ENCODE measurements at regions not wholly inside any gene's neighbourhood (a gene's known extent, or its start where the extent isn't known, plus 50 kb on each side); places are given as distances from the start of the nearest gene placed in this dataset.

DNA sequence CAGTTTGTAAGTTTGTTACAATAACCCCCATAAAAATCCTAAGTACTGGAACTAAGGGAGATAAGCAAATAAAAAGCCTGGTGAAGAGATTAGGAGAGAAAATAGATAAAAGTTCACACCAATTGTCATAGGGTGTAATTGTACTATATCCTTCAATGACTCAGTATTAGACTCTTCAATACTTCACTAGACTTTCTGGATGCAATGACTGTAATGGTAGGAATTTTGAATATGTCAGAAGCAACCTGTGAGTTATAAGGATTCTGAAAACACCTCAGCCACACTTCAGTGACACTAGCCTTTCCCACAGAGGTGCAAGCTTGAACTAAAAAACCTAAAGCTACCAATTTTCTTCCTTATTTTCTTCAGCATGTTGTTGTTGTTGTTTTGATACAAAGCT lies 147.9 kb downstream of the PTGER3 start:
- CTCF ChIA-PET = no interaction called here
- no peaks in the 10 kb centered on the region for H3K4me1 Mint-ChIP-seq

DNA sequence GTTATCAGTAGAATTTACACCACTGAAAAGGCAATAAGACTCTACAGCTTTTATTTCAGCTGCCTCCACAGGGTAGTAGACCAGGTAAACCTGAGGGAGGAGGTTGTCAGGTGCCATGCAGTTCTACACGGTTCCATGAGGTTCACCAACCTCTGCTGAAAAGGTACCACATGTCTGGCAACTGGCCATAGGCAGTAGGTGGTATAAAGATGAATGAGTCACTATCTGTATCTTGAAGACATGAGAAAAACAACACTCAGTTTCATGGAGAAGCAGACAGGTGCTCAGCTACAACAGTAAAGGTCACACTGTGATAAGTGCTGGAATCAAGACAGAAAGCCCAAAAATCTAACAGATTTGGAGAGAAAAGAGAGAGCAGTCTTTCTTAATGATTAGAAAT lies 145.4 kb downstream of the PTGER3 start:
- no peaks in the 10 kb centered on the region for H3K4me1 Mint-ChIP-seq
- H3K27ac Mint-ChIP-seq = no peak overlapping the region
- CTCF ChIA-PET = no interaction called here
- no peaks in the 10 kb centered on the region for H3K36me3 Mint-ChIP-seq
- DNase-seq = no peak
- H3K4me3 Mint-ChIP-seq = no peak overlapping the region
- no peaks in the 10 kb centered on the region for H3K9me3 Mint-ChIP-seq
- H3K27me3 Mint-ChIP-seq = no peaks in the 10 kb centered on the region

More for the DNA sequence above, 147.9 kb downstream of the PTGER3 start:
- Mint-ChIP-seq H3K27me3 (no peaks in the 10 kb centered on the region), H3K9me3 (no peaks in the 10 kb centered on the region), H3K4me3 (no peak overlapping the region), H3K27ac (no peak overlapping the region), H3K36me3 (no peaks in the 10 kb centered on the region)
- DNase-seq = no peak

DNA sequence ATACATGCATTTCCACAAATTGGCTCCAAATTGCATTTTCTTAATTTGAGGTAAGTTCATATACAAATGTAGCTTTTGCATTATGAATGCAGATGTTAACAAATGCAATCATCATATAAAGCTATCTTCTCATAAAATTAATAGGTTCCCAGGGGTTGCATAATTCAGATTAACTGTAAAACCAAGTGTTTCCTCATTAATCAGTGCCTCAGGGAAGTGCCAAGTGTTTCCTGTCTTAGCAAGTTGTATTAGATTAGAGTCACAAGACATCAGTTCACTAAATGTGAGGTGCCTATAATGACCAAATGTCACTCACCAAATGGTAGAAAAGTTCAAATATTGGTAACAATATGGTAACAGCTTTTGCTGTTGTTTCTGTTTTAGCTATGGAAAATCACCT lies 140.8 kb downstream of the PTGER3 start:
- Mint-ChIP-seq H3K36me3 (no peaks in the 10 kb centered on the region), H3K9me3 (no peaks in the 10 kb centered on the region), H3K27me3 (no peaks in the 10 kb centered on the region), H3K4me1 (no peaks in the 10 kb centered on the region), H3K4me3 (no peak overlapping the region), H3K27ac (no peak overlapping the region)
- no peak for DNase-seq
- CTCF ChIA-PET = no interaction called here

DNA sequence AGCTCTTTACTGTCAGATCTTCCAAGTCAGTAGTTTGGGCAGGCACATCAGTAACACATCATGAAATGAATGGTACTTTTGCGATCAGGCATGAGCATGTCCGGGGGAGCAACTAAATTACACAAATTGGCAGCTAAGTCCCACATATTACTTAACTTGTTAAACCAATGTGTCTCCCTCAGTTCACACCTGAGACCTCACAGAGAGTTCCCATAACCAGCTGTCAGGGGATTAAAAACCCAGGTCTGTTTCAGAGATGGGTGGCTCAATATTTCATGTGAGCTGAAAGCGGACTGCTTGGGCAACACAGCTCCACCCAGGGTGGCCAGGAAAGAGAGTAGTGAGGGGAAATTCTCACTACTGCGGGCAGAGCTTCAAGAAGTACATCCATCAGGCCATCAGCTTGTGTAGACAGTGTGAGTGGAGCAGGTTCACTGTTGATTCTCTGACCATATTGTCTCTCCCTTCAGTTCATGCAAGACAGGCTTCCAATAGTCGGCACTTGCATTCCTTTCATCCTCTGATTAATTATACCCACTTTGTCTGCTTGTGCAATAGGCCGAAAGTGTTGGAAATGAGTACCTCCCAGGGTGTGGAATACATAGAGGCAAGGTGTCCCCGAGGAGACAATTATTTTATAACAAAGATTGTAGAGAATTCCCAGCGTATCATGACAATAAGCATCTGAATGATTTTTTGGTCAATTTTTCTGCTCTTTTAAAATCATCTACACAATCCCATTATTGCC lies 139.9 kb downstream of the PTGER3 start:
- H3K36me3 Mint-ChIP-seq = no peaks in the 10 kb centered on the region
- CTCF ChIA-PET = no interaction called here
- no peak overlapping the region for H3K27ac Mint-ChIP-seq
- no peaks in the 10 kb centered on the region for H3K9me3 Mint-ChIP-seq
- DNase-seq = no peak
- H3K4me1 Mint-ChIP-seq = no peaks in the 10 kb centered on the region
- H3K4me3 Mint-ChIP-seq = no peak overlapping the region
- no peaks in the 10 kb centered on the region for H3K27me3 Mint-ChIP-seq

DNA sequence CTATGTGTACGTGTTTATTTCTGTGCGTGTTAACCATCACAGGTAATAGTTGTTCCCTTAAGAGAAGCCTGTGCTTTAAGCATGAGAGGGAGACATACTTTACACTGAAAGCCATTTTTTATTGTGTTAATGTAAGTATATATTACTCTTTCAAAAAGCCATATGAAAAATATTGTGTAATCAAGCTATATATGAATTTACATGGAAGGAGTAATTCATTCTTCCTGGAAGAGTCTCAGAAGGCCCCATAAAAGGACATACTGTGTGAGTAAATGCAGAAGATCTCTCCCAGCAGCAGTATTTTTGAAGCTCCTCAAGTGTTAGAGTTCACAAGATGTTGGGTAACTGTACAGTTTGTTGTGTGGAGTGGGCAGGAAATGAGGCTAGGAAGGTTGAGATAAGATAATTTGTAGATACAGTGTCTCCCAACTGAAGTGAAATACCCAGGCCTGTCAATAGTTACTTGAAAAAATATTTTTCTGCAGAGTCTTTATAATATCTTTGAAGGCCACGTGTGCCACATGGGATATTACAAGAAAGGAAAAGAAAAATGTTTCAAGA lies 138.3 kb downstream of the PTGER3 start:
- H3K4me3 Mint-ChIP-seq = no peak overlapping the region
- CTCF ChIA-PET = no interaction called here
- H3K9me3 Mint-ChIP-seq = no peaks in the 10 kb centered on the region
- H3K4me1 Mint-ChIP-seq = no peaks in the 10 kb centered on the region
- no peaks in the 10 kb centered on the region for H3K36me3 Mint-ChIP-seq
- no peak overlapping the region for H3K27ac Mint-ChIP-seq
- no peak for DNase-seq
- no peaks in the 10 kb centered on the region for H3K27me3 Mint-ChIP-seq

DNA sequence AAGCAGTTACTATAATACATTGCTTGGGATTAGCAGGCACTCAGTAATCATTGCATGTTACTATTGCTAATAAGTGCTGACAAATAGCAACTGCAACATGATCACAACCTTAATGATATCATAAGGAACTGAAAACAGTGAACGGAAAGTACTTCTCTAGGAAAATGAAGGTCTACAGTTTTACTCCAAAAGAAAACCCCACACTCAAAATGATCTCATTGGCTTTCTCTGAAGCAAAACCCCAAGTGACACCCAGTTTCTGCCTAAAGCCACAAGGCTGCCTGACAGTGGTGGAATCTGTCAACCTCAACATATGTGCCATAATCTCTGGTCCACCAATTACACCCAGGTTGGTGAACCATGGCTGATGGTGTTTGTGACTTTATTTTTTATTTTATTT lies 137.6 kb downstream of the PTGER3 start:
- no peaks in the 10 kb centered on the region for H3K36me3 Mint-ChIP-seq
- no peak for DNase-seq
- no peaks in the 10 kb centered on the region for H3K9me3 Mint-ChIP-seq
- no peaks in the 10 kb centered on the region for H3K27me3 Mint-ChIP-seq
- H3K4me1 Mint-ChIP-seq = no peaks in the 10 kb centered on the region
- CTCF ChIA-PET = no interaction called here
- no peak overlapping the region for H3K4me3 Mint-ChIP-seq
- H3K27ac Mint-ChIP-seq = no peak overlapping the region

DNA sequence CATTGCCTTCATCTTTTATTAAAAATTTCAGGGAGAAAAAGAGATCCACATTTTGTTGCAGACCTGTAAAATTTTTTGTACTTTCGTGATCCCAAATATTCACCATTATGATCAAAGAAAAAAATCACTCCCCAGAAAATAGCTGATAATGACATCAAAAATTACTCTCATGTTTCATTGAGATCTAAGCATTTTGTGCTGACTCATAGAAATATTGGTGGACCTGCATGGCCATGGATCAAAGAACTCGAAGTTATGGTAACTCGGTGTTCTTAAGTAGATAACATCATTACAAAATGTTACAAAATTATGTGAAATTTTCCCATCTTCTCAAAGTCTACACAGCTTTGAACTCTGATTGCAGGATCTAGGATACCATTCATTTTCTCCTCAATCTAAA lies 135.8 kb downstream of the PTGER3 start:
- H3K9me3 Mint-ChIP-seq = no peaks in the 10 kb centered on the region
- no peaks in the 10 kb centered on the region for H3K36me3 Mint-ChIP-seq
- no peak overlapping the region for H3K27ac Mint-ChIP-seq
- CTCF ChIA-PET = no interaction called here
- H3K4me3 Mint-ChIP-seq = no peak overlapping the region
- no peaks in the 10 kb centered on the region for H3K27me3 Mint-ChIP-seq
- no peaks in the 10 kb centered on the region for H3K4me1 Mint-ChIP-seq
- DNase-seq = no peak

DNA sequence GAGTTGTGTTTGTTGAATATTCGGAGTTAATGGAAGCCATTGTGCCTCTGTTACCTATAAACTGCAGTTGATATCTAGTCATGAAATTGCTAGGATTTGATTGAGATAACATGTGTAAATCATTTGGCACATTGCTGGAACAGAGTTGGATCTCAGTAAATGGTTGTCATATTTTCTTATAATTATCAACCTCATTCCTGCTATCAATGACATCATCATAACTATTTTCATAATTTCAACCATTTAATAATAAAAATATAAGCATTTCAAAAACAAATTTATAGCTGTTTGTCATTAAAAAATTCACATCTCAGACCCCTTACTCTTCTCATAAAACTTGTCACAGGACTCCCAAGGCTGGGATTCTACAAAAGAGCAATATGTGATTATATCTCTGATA lies 133.4 kb downstream of the PTGER3 start:
- H3K27me3 Mint-ChIP-seq = no peaks in the 10 kb centered on the region
- H3K4me3 Mint-ChIP-seq = no peak overlapping the region
- CTCF ChIA-PET = no interaction called here
- no peaks in the 10 kb centered on the region for H3K9me3 Mint-ChIP-seq
- H3K4me1 Mint-ChIP-seq = no peaks in the 10 kb centered on the region
- no peak overlapping the region for H3K27ac Mint-ChIP-seq
- DNase-seq = no peak
- H3K36me3 Mint-ChIP-seq = no peaks in the 10 kb centered on the region

DNA sequence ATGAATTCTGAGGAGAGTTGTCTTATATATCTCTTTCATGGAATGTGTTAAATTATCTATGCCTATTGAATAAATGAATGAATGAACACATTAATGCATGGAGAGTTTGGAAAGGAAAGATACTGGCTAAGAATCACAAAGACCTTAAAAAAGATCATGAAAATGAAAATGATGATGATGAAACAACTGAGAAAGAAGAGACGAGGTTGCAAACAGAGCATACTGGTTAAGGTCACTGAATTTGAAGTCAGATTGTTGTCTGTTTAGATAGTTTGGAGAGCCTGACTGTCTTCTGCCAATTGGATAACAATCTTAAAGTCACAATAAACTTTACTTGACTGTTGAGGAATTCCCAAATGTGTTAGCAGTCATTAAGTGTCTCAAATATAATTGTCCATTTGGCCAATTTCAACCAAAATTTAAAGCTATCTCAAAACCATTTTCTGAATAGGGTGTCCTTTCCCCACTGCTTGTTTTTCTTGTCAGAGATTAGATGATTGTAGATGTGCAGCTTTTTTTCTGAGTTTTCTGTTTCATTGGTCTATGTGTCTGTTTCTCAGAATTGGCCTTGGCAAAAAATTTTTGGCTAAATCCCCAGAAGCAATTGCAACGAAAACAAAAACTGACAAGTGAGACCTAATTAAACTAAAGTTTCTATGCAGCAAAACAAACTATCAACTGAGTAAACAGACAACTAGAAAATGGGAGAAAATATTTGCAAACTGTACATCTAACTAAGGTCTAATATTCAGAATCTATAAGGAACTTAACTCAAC lies 132.2 kb downstream of the PTGER3 start:
- H3K4me1 Mint-ChIP-seq = no peaks in the 10 kb centered on the region
- H3K27ac Mint-ChIP-seq = no peak overlapping the region
- H3K36me3 Mint-ChIP-seq = no peaks in the 10 kb centered on the region
- H3K9me3 Mint-ChIP-seq = no peaks in the 10 kb centered on the region
- no peaks in the 10 kb centered on the region for H3K27me3 Mint-ChIP-seq
- no peak for DNase-seq
- CTCF ChIA-PET = interaction anchor here (0.5 kb wide), 1 partner anchor 66 kb away, joined by 4 read pairs; no protein-coding TSS in a partner anchor
- no peak overlapping the region for H3K4me3 Mint-ChIP-seq

DNA sequence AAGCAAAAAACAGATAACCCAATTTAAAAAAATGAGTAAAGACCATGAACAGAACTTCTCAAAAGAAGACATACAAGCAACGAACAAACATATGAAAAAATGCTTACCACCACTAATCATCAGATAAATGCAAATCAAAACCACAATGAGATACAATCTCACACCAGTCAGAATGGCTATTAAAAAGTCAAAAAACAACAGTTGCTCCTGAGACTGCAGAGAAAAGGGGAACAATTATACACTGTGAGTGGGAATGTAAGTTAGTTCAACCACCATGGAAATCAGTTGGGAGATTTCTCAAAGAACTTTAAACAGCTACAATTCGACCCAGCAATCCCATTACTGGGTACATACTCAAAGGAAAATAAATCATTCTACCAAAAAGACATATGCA lies 131.6 kb downstream of the PTGER3 start:
- no peaks in the 10 kb centered on the region for H3K9me3 Mint-ChIP-seq
- no peak for DNase-seq
- no peaks in the 10 kb centered on the region for H3K4me1 Mint-ChIP-seq
- H3K27me3 Mint-ChIP-seq = no peaks in the 10 kb centered on the region
- CTCF ChIA-PET = no interaction called here
- H3K36me3 Mint-ChIP-seq = no peaks in the 10 kb centered on the region
- no peak overlapping the region for H3K4me3 Mint-ChIP-seq
- H3K27ac Mint-ChIP-seq = no peak overlapping the region

DNA sequence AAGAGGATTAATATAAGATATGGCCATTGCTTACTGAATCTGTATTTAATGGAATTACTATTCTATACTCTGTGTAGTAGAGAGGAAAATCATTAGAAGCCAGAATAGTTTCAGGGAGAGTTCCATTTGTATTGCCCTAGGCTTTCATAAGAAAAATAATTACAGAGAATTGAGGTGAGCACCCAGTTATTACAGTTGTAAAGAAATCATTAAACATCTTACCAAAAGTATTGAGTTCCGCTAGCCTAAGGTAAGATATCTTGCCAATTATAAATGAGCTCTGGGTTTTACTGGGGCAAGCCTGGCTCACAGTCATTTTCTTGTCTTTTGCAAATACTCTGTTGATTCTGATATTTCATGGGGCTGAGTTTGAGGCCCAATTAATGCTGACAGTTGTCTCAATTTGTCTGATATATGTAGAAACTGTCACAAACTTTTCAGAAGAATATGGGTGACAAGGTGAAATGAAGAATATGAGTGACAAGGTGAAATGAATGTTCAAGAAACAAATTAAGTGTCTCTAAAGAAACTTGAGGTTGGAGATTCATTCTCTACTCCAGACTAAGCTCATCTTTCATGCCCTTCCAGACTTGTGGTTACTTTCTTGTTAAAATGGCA lies 127.8 kb downstream of the PTGER3 start:
- peaks cover 9% of the 10 kb centered on the region for H3K9me3 Mint-ChIP-seq
- H3K27ac Mint-ChIP-seq = no peak overlapping the region
- no peaks in the 10 kb centered on the region for H3K4me1 Mint-ChIP-seq
- CTCF ChIA-PET = no interaction called here
- H3K36me3 Mint-ChIP-seq = no peaks in the 10 kb centered on the region
- no peaks in the 10 kb centered on the region for H3K27me3 Mint-ChIP-seq
- H3K4me3 Mint-ChIP-seq = no peak overlapping the region
- no peak for DNase-seq
